HL-60 (cell line): ENCODE measurements at regions not wholly inside any gene's neighbourhood (a gene's known extent, or its start where the extent isn't known, plus 50 kb on each side); places are given as distances from the start of the nearest gene placed in this dataset.

ENCODE experiments used
- POLR2AphosphoS5 ChIP-seq: IDR thresholded peaks from 2 replicates; pipeline ENCODE4 v1.6.1; 2012; ENCODE audit warnings: low read depth
- TF ChIP-seq, protein P1 (sequence below): IDR thresholded peaks from one replicate; pipeline ENCODE4 v1.5.1; 2011; ENCODE audit warnings: low read length, control low read depth, inconsistent platforms; ENCODE audit not compliant: insufficient read depth

DNA sequence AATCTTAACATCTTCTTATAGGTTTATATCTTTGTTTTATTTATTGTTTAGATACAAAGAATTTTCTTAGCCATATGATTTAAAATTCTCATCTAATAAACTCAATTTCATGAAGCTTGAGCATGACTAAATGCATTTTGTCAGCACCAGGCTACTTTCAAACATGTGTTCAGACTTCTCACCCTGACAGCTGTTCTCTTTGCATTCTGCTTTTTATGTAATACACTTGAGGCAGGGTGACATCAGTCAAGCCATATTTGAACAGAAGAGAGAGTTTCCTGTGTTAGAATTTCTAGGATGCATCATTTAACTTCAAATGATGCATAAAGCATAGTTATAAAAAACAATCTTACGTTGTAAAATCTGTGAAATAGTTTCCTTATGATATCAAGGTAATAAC lies 1295.1 kb upstream of the PCDH20 start:
- no peak for TF ChIP-seq POLR2AphosphoS5
- TF ChIP-seq, protein P1, sequence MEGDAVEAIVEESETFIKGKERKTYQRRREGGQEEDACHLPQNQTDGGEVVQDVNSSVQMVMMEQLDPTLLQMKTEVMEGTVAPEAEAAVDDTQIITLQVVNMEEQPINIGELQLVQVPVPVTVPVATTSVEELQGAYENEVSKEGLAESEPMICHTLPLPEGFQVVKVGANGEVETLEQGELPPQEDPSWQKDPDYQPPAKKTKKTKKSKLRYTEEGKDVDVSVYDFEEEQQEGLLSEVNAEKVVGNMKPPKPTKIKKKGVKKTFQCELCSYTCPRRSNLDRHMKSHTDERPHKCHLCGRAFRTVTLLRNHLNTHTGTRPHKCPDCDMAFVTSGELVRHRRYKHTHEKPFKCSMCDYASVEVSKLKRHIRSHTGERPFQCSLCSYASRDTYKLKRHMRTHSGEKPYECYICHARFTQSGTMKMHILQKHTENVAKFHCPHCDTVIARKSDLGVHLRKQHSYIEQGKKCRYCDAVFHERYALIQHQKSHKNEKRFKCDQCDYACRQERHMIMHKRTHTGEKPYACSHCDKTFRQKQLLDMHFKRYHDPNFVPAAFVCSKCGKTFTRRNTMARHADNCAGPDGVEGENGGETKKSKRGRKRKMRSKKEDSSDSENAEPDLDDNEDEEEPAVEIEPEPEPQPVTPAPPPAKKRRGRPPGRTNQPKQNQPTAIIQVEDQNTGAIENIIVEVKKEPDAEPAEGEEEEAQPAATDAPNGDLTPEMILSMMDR, result no peak
